Tibial artery (tissue), 4 donors: ENCODE measurements at regions not wholly inside any gene's neighbourhood (a gene's known extent, or its start where the extent isn't known, plus 50 kb on each side); places are given as distances from the start of the nearest gene placed in this dataset.

ENCODE experiments used
- DNase-seq, 2 donors: peaks; one replicate each; pipeline ENCODE4 v3.0.0-alpha.2; 2019
- H3K27ac ChIP-seq, 2 donors: fragments of 200-600 bp; sonication (generic) in 1 of 2; 1 replicate in 1 of 2; 2 replicates in 1 of 2; pipeline ENCODE4 v1.5.1; 2018 to 2019; ENCODE audit warnings: mild to moderate bottlenecking in 1 of 2
- H3K27me3 ChIP-seq, 2 donors: fragments of 200-600 bp; sonication (generic) in 1 of 2; one replicate each; pipeline versions ENCODE4 v1.5.1 to v1.6.0; 2016 to 2019
- H3K36me3 ChIP-seq, 3 donors: fragments of 200-600 bp; sonication (generic) in 2 of 3; one replicate each; pipeline ENCODE4 v1.5.1; 2016 to 2019; ENCODE audit warnings: mild to moderate bottlenecking in 2 of 3
- H3K4me1 ChIP-seq, 4 donors: fragments of 200-600 bp; sonication (generic) in 2 of 4; 1 replicate in 3 of 4; 2 replicates in 1 of 4; pipeline ENCODE4 v1.5.1; 2016 to 2019
- H3K4me3 ChIP-seq, 2 donors: fragments of 200-600 bp; sonication (generic) in 1 of 2; 1 replicate in 1 of 2; 2 replicates in 1 of 2; pipeline ENCODE4 v1.5.1; 2018 to 2019; ENCODE audit warnings: mild to moderate bottlenecking in 2 of 2
- H3K9me3 ChIP-seq, 3 donors: fragments of 200-600 bp; sonication (generic) in 1 of 3; one replicate each; pipeline ENCODE4 v1.5.1; 2016 to 2019
- CTCF ChIP-seq, 2 experiments: fragments of 200-600 bp in 1 of 2; fragments of 450-650 bp in 1 of 2; IDR thresholded peaks; one replicate each; pipeline ENCODE4 v1.5.1; 2017 to 2019; ENCODE audit warnings: antibody characterized with exemption in 2 of 2, mild to moderate bottlenecking in 1 of 2, moderate library complexity in 1 of 2
- intact Hi-C: fragments of 100-400 bp; cut with DNase I; formaldehyde crosslinking; loops from one replicate; pipeline ENCODE4 v1.15.0; 2023; ENCODE audit warnings: low total_unique reads

DNA sequence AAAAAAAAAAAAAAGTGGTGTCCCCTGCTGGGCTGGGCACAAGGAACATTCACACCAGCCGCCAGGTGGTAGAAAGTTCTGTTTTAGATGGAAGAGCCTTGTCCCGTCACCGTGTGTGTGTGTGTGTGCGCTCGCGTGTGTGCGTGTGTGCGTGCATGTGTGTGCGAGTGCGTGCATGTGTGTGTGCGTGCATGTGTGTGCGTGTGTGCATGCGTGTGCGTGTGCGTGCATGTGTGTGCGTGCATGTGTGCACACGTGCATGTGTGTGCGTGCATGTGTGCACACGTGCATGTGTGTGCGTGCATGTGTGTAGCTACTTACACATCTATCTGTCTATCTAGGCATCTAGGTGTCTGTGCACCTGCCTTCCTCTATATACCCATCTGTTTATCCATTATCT is 491.7 kb downstream of the NPHP4 start:
- Histone ChIP-seq H3K4me1 (peaks cover 5 to 38% (median 37%) of the 10 kb centered on the region in 4 donors), H3K9me3 (no peaks in the 10 kb centered on the region)
- intact Hi-C loops, result no loop called here

GRCh38 chr1:5497503-5497902 is 494.7 kb downstream of the NPHP4 start:
- H3K9me3 ChIP-seq, result no peaks in the 10 kb centered on the region
- H3K27me3 ChIP-seq, result peaks cover 0 to 41% of the 10 kb centered on the region in 2 donors
- intact Hi-C loops, result no loop called here
- no peaks in the 10 kb centered on the region for H3K36me3 ChIP-seq
- H3K4me1 ChIP-seq, result peaks cover 0 to 7% (median 7%) of the 10 kb centered on the region in 4 donors
- TF ChIP-seq CTCF (IDR thresholded peaks at IDR 0.05), result no peak
- H3K4me3 ChIP-seq, result no peak overlapping the region
- DNase-seq, result no peak
- H3K27ac ChIP-seq, result no peak overlapping the region

More for the DNA sequence above, 491.7 kb downstream of the NPHP4 start:
- no peak for TF ChIP-seq CTCF (IDR thresholded peaks at IDR 0.05)
- no peaks in the 10 kb centered on the region for H3K36me3 ChIP-seq
- no peak overlapping the region for H3K27ac ChIP-seq
- H3K4me3 ChIP-seq, result no peak overlapping the region
- H3K27me3 ChIP-seq, result peaks cover 0 to 24% of the 10 kb centered on the region in 2 donors
- no peak for DNase-seq

GRCh38 chr1:5495596-5496410 is 496.4 kb downstream of the NPHP4 start:
- H3K27me3 ChIP-seq, result peaks cover 0 to 51% of the 10 kb centered on the region in 2 donors
- H3K9me3 ChIP-seq, result no peaks in the 10 kb centered on the region
- no peak for DNase-seq
- no peak for TF ChIP-seq CTCF (IDR thresholded peaks at IDR 0.05)
- H3K27ac ChIP-seq, result no peak overlapping the region
- intact Hi-C loops, result no loop called here
- H3K4me3 ChIP-seq, result no peak overlapping the region
- no peaks in the 10 kb centered on the region for H3K4me1 ChIP-seq
- H3K36me3 ChIP-seq, result no peaks in the 10 kb centered on the region

DNA sequence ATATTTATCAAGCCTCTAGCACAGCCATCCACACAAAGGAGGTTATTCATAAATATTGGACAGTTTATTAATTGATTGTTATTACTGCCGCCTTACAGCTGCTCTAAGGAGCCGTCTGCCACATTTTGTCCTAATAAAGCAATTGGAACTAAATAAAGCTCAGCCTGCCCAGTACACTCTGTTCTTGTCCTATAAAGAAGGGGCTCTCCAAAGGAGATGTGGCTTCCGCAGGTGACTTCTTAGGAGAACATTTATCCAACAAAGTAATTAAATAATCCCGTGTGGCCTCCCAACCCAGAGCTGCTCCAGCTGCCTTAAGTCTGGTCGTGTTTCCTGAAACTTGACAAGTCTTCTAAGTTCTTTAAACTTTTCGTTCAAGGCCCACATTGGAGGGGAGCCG is 497.7 kb downstream of the NPHP4 start:
- no peak overlapping the region for H3K27ac ChIP-seq
- no peaks in the 10 kb centered on the region for H3K9me3 ChIP-seq
- intact Hi-C loops, result no loop called here
- H3K36me3 ChIP-seq, result no peaks in the 10 kb centered on the region
- H3K4me1 ChIP-seq, result no peaks in the 10 kb centered on the region
- H3K27me3 ChIP-seq, result peaks cover 0 to 54% of the 10 kb centered on the region in 2 donors
- no peak for DNase-seq
- no peak overlapping the region for H3K4me3 ChIP-seq
- TF ChIP-seq CTCF (IDR thresholded peaks at IDR 0.05), result no peak

- H3K4me3 ChIP-seq, result no peak overlapping the region
- peaks cover 0 to 59% of the 10 kb centered on the region in 2 donors for H3K27me3 ChIP-seq
- H3K4me1 ChIP-seq, result no peaks in the 10 kb centered on the region
- intact Hi-C loops, result no loop called here
- H3K9me3 ChIP-seq, result no peaks in the 10 kb centered on the region
- no peak for TF ChIP-seq CTCF (IDR thresholded peaks at IDR 0.05)
- H3K27ac ChIP-seq, result no peak overlapping the region
- no peaks in the 10 kb centered on the region for H3K36me3 ChIP-seq
- DNase-seq, result no peak
Measured at GRCh38 chr1:5493851-5494311, 498.3 kb downstream of the NPHP4 start.
